Dendritic cell treated with granulocyte-macrophage colony-stimulating factor and Interleukin-4, amounts not matched to agents 40 ng/mL and 50 ng/mL, for 4 days (primary cell): ENCODE measurements at regions not wholly inside any gene's neighbourhood (a gene's known extent, or its start where the extent isn't known, plus 50 kb on each side); places are given as distances from the start of the nearest gene placed in this dataset.
"Not testable (repeated sequence)": the region's sequence is repeated elsewhere in the genome, so short reads cannot be mapped to it uniquely, and the experiment has no call there.

Experiments
- H3K27ac Mint-ChIP-seq: one replicate; pipeline ENCODE4 v1.8.0; 2022; ENCODE audit warnings: mild to moderate bottlenecking, mixed read lengths
- H3K27me3 Mint-ChIP-seq: one replicate; pipeline ENCODE4 v1.8.0; 2022; ENCODE audit warnings: mild to moderate bottlenecking, mixed read lengths
- H3K36me3 Mint-ChIP-seq: one replicate; pipeline ENCODE4 v1.8.0; 2022; ENCODE audit warnings: low read depth, mixed read lengths
- H3K4me1 Mint-ChIP-seq: one replicate; pipeline ENCODE4 v1.8.0; 2022; ENCODE audit warnings: low read depth, mixed read lengths
- H3K4me3 Mint-ChIP-seq: one replicate; pipeline ENCODE4 v1.8.0; 2022; ENCODE audit warnings: mild to moderate bottlenecking, moderate library complexity, mixed read lengths
- H3K9me3 Mint-ChIP-seq: one replicate; pipeline ENCODE4 v1.8.0; 2022; ENCODE audit warnings: mixed read lengths
- intact Hi-C: fragments of 100-400 bp; cut with micrococcal nuclease; formaldehyde crosslinking; loops from one replicate; pipeline ENCODE4 v1.15.0; 2022

DNA sequence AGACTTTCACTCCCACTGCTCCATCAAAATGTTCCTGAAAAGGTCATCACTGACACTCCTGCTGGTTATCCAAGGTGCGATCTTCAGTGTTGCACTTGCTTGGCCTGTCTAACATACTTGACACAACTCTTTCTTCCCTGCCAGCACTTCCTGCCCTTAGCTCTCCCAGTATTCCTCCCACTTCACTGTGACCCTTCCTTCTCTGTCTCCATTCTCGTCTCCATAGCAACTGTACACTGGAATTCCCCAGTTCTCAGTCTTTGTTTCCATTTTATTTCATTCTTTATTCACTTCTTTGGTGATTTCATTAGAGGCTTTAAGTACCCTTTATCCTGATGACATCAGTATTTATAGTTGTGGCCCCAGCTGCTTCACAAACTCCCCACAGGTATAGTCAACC, 333.0 kb downstream of the IRS1 start:
- intact Hi-C loops, result no loop called here
- Mint-ChIP-seq H3K36me3 (no peaks in the 10 kb centered on the region), H3K9me3 (no peaks in the 10 kb centered on the region), H3K27ac (no peak overlapping the region), H3K27me3 (peaks cover 1% of the 10 kb centered on the region), H3K4me3 (no peak overlapping the region), H3K4me1 (no peaks in the 10 kb centered on the region)

DNA sequence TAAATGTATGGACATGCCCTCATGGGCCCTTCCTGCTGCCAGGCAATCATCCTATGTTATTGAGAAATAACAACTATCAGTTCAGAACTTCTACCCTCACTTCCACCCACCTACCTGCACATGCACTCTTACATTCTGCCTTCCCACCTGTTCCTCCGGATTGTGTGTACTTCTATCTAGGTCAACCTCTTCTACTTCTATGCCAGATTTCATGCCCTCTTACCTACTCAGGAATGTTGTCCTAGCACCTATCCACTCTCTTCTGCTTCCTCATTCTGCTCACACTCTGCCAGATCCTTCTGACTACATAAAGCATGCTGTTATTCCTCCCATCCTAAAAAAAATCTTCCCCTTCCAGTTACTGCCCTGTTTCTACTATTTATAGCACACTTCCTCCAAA, 333.5 kb downstream of the IRS1 start:
- Mint-ChIP-seq H3K27me3 (no peaks in the 10 kb centered on the region), H3K27ac (no peak overlapping the region), H3K36me3 (no peaks in the 10 kb centered on the region), H3K4me3 (no peak overlapping the region), H3K4me1 (no peaks in the 10 kb centered on the region), H3K9me3 (no peaks in the 10 kb centered on the region)
- intact Hi-C loops, result no loop called here

DNA sequence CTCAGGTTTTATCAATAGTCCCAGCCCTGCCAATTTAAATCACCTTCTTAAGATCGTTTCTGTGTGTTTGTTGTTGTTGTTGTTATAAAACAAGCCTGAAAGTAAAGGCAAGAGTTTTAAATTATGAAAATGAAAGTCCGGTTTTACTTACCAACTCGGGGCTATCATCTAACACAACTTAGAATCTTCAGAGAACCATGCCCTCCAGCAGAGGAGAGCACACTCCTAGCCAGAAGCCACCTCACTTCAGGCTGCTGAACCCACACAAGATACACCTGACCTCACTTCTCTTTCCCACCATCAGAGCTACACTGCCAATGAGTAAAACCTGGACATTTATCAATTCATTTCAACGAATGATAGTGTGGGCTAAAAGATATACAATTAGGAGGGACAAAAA, 335.2 kb downstream of the IRS1 start:
- Mint-ChIP-seq H3K9me3 (no peaks in the 10 kb centered on the region), H3K27me3 (no peaks in the 10 kb centered on the region)

DNA sequence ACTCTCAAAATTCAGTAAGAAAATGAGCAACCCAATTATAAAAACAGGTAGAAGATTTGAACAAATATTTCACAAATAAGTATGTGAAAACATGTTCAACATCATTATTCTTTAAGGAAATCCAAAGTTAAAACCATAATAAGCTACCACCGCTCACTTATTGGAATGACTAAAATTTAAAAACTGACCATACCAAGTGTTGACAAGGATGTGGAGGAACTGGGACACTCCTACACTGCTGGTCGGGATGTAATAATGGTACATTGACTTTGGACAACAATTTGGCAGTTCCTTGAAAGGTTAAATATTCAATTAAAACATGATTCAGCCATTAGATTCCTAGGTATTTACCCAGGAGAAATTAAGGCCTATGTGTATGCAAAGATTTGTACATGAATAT, 336.5 kb downstream of the IRS1 start:
- Mint-ChIP-seq H3K27ac (no peak overlapping the region), H3K4me1 (no peaks in the 10 kb centered on the region), H3K36me3 (no peaks in the 10 kb centered on the region), H3K4me3 (no peak overlapping the region), H3K27me3 (no peaks in the 10 kb centered on the region), H3K9me3 (no peaks in the 10 kb centered on the region)
- intact Hi-C loops, result no loop called here

More for the DNA sequence above, 335.2 kb downstream of the IRS1 start:
- Mint-ChIP-seq H3K4me1 (no peaks in the 10 kb centered on the region), H3K27ac (no peak overlapping the region), H3K36me3 (no peaks in the 10 kb centered on the region), H3K4me3 (no peak overlapping the region)
- intact Hi-C loops, result no loop called here

DNA sequence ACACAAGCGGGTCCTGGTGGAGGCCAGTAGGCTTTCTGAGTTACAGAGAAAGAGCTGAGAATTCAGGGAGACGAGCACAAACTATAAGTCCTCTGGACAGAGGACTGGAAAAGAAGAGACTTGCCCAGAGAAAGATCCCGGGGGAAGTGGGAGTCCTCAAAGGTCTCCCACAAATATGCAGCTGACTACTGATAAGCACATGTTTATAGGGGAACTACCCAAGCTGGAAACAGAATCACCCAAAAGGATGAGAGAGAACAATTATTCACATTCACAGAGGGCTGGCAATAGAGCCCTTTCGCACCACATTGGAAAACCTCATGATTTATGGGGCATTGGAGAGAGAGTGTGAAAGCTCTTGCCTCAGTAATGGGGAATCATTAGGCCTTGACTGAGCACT, 337.6 kb downstream of the IRS1 start:
- intact Hi-C loops, result no loop called here
- no peaks in the 10 kb centered on the region for H3K36me3 Mint-ChIP-seq
- no peak overlapping the region for H3K4me3 Mint-ChIP-seq
- no peaks in the 10 kb centered on the region for H3K4me1 Mint-ChIP-seq
- H3K27ac Mint-ChIP-seq, result no peak overlapping the region
- H3K9me3 Mint-ChIP-seq, result peaks cover 4% of the 10 kb centered on the region
- peaks cover under 1% of the 10 kb centered on the region for H3K27me3 Mint-ChIP-seq

DNA sequence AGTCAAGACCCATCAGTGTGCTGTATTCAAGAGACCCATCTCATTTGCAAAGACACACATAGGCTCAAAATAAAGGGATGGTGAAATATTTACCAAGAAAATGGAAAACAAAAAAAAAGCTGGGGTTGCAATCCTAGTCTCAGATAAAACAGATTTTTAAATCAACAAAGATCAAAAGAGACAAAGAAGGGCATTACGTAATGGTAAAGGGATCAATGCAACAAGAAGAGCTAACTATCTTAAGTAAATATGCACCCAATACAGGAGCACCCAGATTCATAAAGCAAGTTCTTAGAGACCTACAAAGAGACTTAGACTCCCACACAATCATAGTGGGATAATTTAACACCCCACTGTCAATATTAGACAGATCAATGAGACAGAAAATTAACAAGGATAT, 343.5 kb downstream of the IRS1 start:
- H3K27ac Mint-ChIP-seq, H3K36me3 Mint-ChIP-seq, H3K27me3 Mint-ChIP-seq, H3K4me3 Mint-ChIP-seq, H3K4me1 Mint-ChIP-seq, intact Hi-C loops: not testable (repeated sequence)
- peaks cover 42% of the 10 kb centered on the region for H3K9me3 Mint-ChIP-seq

DNA sequence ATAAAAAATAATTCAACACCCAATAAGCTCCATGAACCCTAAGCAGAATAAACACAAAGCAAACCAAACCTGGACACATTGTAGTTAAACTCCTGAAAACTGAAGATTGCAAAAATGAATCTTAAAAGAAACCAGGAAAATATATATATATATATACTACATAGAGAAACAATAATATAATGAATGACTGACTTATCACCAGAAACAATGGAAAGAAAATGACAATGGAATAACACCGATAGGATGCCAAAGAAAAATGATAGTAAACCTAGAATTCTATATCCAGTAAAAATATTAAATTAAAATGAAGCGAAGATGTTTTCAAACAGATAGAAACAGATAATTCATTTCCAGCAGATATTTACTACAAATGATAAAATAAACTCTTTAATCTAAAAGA, 346.9 kb downstream of the IRS1 start:
- peaks cover 8% of the 10 kb centered on the region for H3K27me3 Mint-ChIP-seq
- H3K4me3 Mint-ChIP-seq, result no peak overlapping the region
- no peaks in the 10 kb centered on the region for H3K4me1 Mint-ChIP-seq
- no peak overlapping the region for H3K27ac Mint-ChIP-seq
- intact Hi-C loops, result no loop called here
- no peaks in the 10 kb centered on the region for H3K36me3 Mint-ChIP-seq
- H3K9me3 Mint-ChIP-seq, result peaks cover 42% of the 10 kb centered on the region

DNA sequence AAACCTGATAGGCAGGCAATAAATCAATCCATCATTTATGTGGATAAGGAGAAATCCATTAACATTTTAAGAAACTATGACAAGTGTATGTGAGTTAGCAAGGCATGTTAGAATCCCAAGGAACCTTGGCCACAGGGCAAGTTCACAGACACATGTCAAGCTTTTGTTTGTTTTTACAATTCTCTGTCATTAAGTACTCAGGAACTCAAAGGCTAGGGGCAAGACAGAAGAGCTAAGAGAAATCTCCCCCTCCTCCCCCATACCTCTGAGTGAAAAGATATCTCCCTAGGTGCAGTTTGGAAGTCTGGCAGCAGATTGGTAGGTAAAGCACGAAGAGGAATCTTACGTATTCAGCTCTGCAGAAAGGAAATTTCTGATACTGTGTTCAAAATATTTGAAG, 348.1 kb downstream of the IRS1 start:
- H3K27ac Mint-ChIP-seq, result no peak overlapping the region
- H3K4me1 Mint-ChIP-seq, result no peaks in the 10 kb centered on the region
- peaks cover 33% of the 10 kb centered on the region for H3K9me3 Mint-ChIP-seq
- intact Hi-C loops, result no loop called here
- H3K4me3 Mint-ChIP-seq, result no peak overlapping the region
- peaks cover 8% of the 10 kb centered on the region for H3K27me3 Mint-ChIP-seq
- no peaks in the 10 kb centered on the region for H3K36me3 Mint-ChIP-seq

DNA sequence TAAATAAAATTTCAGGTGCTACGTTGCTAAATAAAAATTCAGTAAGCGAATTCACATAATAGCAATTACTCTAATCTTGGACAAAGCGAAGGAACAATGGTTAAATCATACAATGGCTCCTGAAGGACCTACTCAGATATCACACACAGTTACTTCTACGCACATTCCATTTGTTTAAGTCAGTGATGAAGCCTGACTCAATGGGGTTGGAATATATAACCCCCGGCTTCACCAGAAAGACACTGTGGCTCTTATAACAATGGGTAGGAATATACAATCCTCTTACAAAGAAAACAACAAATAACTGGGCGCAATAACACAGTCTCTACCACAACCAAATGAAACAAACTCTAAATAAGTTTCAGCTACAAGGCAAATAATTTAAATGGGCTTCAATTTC, 349.5 kb downstream of the IRS1 start:
- Mint-ChIP-seq H3K36me3 (no peaks in the 10 kb centered on the region), H3K27me3 (peaks cover 9% of the 10 kb centered on the region), H3K4me3 (no peak overlapping the region), H3K4me1 (no peaks in the 10 kb centered on the region), H3K9me3 (peaks cover 20% of the 10 kb centered on the region), H3K27ac (no peak overlapping the region)
- intact Hi-C loops, result no loop called here

DNA sequence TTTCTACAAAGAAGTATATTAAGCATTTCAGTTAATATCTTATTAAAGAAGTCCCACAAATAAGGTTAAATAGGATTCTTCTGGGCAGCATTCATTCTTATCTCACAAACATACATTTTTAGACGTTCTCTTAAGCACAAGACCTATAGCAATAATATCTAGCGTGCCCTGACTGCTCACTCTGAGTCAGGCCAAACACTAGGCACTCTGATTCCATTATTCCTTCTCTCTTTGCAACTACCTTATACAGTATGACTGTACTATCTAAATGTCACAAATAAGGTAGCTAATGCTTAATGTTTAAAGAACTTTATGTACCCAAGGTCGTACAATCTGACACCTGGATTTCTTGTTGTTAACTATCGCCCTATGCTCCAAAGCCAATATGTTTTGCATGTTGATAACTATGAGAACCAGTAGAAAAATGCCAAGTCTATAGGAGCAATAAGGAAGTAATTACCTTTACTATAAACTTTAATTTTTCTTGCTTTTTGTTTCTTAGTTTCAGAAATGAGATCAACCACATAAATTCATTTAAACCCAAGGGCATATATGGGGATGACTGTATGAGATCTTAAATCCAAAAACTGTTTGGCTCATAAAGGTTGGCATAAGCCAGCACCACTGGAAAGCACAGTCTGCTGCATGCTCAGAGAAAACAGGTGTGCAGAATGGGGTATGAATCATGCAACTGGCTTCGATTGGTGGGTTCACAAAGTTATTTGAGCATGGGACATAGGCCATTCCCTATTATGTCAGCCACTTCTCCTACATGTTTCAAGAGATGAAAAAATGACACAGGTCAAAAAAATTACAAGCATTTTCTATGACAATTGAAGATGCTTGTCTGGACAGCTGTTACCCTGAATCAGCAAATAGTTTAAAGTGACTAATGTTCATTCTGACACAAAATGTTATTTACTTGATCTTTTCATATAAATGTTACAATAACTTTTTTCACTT, 352.0 kb downstream of the IRS1 start:
- Mint-ChIP-seq H3K4me3 (no peak overlapping the region), H3K4me1 (no peaks in the 10 kb centered on the region), H3K9me3 (peaks cover 8% of the 10 kb centered on the region), H3K27me3 (peaks cover 14% of the 10 kb centered on the region), H3K36me3 (no peaks in the 10 kb centered on the region), H3K27ac (no peak overlapping the region)
- intact Hi-C loops, result no loop called here

DNA sequence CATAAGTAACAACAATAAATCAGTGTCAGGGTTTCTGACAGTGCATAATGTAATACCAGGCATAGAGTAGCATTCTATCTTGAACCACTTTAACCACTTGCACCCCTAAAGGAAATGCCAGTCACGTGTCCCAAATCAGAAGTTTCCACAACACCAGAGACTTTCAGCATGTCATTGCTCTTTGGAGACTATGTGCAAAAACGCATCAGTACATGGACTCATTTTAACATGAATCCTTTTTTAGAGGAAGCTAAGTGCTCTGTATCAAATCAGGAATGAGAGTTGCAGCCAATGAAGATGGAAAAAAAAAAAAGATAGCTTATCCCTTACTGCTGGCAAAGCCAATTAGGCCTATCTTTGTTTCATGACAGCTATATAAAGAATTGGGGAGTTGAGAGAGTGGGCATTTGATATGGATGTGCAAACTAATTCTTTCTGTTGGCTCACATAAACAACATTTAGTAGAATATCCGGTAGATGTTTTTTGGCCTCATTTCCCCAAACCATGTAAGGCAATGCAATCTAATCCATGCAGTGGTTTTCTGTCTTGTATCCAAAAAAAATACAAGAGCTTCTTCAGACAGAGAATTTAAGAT, 353.1 kb downstream of the IRS1 start:
- Mint-ChIP-seq H3K27me3 (peaks cover 14% of the 10 kb centered on the region), H3K4me3 (no peak overlapping the region), H3K36me3 (no peaks in the 10 kb centered on the region), H3K27ac (no peak overlapping the region), H3K4me1 (no peaks in the 10 kb centered on the region), H3K9me3 (no peaks in the 10 kb centered on the region)
- intact Hi-C loops, result no loop called here

DNA sequence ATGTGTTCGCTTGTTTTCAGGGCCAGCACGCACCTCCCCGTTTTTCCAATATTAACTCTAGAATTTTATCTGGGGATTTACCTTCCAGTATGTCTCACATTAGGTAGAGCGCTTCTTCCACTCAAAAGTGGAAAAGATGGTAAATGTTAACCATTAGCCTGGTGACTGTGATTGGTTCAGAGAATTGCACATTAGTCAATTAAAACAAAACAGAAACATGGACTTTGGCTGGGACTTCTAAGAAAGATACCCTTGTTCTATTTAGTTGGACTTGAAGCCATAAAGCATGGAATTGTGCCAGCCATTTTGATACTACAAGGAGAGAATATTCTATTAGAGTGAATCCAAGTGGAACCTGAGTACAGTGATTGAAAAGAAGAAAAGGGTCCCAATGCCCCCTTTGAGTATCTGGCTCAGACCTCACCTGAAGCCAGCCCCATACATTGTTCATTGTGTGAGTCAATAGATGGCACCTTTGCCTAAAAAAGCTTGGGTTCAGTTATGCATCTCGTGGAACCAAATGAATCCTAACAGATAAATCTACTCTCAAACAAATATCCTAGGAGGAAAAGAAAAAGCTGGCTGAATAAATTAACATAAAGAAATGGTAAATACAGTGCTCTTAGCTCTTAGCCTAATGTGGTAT, 354.3 kb downstream of the IRS1 start:
- Mint-ChIP-seq H3K27me3 (peaks cover 14% of the 10 kb centered on the region), H3K4me3 (no peak overlapping the region), H3K9me3 (no peaks in the 10 kb centered on the region), H3K27ac (no peak overlapping the region), H3K4me1 (no peaks in the 10 kb centered on the region), H3K36me3 (no peaks in the 10 kb centered on the region)
- intact Hi-C loops, result no loop called here

DNA sequence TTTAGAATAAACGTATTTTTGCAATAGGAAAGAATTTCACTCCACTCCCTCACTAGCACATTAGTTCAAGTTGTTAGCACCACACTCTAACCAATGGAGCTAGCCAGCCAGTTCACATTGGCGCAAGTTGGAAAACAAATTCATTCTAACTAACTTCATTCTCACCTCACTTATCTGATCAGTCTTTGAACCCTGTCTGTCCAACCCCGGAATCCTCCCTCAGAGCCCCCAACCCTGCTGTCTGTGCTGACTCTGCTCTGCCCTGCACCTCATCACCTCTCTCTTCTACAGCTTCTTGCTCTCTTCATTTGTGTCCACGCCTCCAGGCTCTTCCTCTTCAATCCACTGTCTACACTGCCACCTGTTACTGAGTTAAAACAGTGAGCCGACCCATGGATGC, 356.5 kb downstream of the IRS1 start:
- intact Hi-C loops, result no loop called here
- Mint-ChIP-seq H3K27ac (no peak overlapping the region), H3K4me3 (no peak overlapping the region), H3K4me1 (peaks cover 8% of the 10 kb centered on the region), H3K36me3 (no peaks in the 10 kb centered on the region), H3K27me3 (peaks cover 11% of the 10 kb centered on the region), H3K9me3 (no peaks in the 10 kb centered on the region)

DNA sequence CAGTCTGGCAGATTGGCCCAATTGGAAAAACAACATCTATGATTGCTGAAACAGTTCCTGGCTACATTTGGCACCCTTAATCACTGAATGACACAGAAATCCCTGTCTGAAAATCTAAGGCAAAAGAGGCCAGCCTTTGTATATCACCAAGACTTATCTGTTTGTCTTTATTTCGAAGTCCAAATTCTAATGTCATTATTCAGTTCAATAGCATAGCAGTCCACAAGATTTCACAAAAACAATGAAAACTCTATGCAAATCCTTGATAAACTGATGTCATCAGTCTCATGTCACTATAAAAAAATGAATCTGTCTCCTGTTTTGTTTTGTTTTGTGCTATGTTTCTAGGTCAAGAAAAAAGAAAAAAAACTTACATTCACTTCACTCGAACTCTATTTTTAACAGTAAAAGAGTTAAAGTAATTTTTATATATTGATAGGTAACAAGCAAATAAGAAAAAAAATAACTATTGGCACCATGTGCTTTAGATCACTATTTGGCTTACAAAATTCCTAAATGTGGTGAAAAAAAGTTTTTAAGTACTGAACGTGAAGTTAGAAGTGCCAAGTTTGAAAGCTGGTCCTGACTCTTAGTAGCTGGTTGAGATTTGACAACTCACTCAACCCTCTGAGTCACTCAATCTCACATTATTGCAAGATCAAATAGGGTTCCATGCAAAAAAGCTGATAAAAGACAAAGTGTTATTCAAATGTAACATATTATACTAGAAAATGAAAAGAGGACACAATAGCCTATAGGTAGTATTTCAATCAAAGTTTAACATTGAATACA, 359.3 kb downstream of the IRS1 start:
- no peaks in the 10 kb centered on the region for H3K36me3 Mint-ChIP-seq
- intact Hi-C loops, result no loop called here
- H3K4me1 Mint-ChIP-seq, result peaks cover 8% of the 10 kb centered on the region
- no peak overlapping the region for H3K27ac Mint-ChIP-seq
- no peak overlapping the region for H3K4me3 Mint-ChIP-seq
- H3K9me3 Mint-ChIP-seq, result peaks cover 14% of the 10 kb centered on the region
- H3K27me3 Mint-ChIP-seq, result peaks cover 4% of the 10 kb centered on the region
